ENCODE measurements at regions not wholly inside any gene's neighbourhood (a gene's known extent, or its start where the extent isn't known, plus 50 kb on each side); places are given as distances from the start of the nearest gene placed in this dataset.

- no peak for TF ChIP-seq CTCF (IDR thresholded peaks at IDR 0.05; ENCODE audit: extremely low read depth, missing control alignments)
- no peak for DNase-seq (ENCODE audit: low spot score)
Measured at GRCh38 chr1:13892671-13893325, 192.8 kb downstream of the PRDM2 start.

GRCh38 chr1:13893409-13893821 lies 193.4 kb downstream of the PRDM2 start:
- no peak for DNase-seq (ENCODE audit: low spot score)
- no peak for TF ChIP-seq CTCF (IDR thresholded peaks at IDR 0.05; ENCODE audit: extremely low read depth, missing control alignments)

- TF ChIP-seq CTCF (IDR thresholded peaks at IDR 0.05; ENCODE audit: extremely low read depth, missing control alignments): no peak
- DNase-seq (ENCODE audit: low spot score): no peak
Measured at GRCh38 chr1:13896932-13897331, 196.9 kb downstream of the PRDM2 start.

- no peak for DNase-seq (ENCODE audit: low spot score)
- no peak for TF ChIP-seq CTCF (IDR thresholded peaks at IDR 0.05; ENCODE audit: extremely low read depth, missing control alignments)
Measured at GRCh38 chr1:13898406-13898805, 198.4 kb downstream of the PRDM2 start.

- TF ChIP-seq CTCF (IDR thresholded peaks at IDR 0.05; ENCODE audit: extremely low read depth, missing control alignments): no peak
- no peak for DNase-seq (ENCODE audit: low spot score)
Measured at GRCh38 chr1:13899856-13900255, 199.9 kb downstream of the PRDM2 start.

- no peak for TF ChIP-seq CTCF (IDR thresholded peaks at IDR 0.05; ENCODE audit: extremely low read depth, missing control alignments)
- no peak for DNase-seq (ENCODE audit: low spot score)
Measured at GRCh38 chr1:13900583-13900982, 200.6 kb downstream of the PRDM2 start.

GRCh38 chr1:13901039-13901438 lies 201.1 kb downstream of the PRDM2 start:
- no peak for TF ChIP-seq CTCF (IDR thresholded peaks at IDR 0.05; ENCODE audit: extremely low read depth, missing control alignments)
- DNase-seq (ENCODE audit: low spot score): no peak
